ENCODE measurements at regions not wholly inside any gene's neighbourhood (a gene's known extent, or its start where the extent isn't known, plus 50 kb on each side); places are given as distances from the start of the nearest gene placed in this dataset.
"Not testable (repeated sequence)": the region's sequence is repeated elsewhere in the genome, so short reads cannot be mapped to it uniquely, and the experiment has no call there.

DNA sequence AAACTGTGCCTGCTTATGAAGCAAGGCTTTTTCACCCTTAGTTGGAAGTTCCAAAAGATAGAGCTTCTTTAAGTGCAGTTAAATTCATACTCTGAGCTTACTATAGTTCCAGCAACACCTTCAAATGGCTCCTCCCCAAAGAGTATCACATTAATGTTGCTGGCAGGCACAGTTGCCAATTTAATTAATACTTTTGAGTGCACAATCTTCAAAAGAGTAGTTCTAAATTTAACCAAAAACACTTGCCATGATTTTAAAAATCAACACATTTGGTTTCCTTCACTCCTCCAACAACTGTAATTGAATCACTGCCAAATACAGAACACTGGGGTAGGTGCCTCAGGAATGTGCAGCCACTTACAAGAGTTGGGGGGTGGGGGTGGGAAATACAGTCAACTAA is 150.6 kb upstream of the UBE2E3 start:
- no peak for DNase-seq

DNA sequence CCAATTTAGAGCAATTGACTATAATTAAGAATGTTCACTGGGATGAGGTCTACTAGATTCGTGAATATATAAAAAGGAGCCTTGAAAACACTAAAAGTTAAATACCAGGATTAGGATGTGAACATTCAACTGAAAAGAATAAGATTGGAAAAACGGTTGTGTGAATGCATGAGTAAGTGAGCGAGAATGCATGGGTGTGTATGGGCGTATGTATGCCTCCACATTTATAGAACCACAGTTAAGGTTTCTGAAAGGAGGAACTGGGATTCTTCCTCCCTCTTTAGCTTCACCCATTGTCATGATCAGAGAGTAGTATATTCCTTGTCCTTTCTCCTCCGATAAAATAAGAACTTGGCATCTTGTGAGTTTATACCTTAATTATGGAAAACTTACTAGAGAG is 151.1 kb upstream of the UBE2E3 start:
- DNase-seq: no peak

DNA sequence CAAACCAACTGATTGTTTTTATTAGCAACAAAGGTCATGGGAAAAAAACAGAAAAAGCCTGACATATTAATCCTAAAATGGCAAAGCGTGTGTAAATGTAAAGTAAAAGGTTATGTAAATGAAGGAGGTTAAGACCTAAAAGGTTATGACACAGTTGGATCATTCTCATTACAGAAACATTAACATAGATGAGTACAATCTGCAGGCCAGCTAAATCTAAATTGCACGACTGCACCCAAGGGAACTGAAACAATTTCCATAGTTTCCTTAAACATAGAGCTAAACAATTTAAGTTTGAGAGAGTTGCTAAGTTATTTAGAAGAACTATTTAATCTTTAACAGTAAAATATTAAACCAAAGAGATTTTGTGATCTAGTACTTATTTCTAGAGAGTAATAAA is 151.6 kb upstream of the UBE2E3 start:
- DNase-seq: no peak

DNA sequence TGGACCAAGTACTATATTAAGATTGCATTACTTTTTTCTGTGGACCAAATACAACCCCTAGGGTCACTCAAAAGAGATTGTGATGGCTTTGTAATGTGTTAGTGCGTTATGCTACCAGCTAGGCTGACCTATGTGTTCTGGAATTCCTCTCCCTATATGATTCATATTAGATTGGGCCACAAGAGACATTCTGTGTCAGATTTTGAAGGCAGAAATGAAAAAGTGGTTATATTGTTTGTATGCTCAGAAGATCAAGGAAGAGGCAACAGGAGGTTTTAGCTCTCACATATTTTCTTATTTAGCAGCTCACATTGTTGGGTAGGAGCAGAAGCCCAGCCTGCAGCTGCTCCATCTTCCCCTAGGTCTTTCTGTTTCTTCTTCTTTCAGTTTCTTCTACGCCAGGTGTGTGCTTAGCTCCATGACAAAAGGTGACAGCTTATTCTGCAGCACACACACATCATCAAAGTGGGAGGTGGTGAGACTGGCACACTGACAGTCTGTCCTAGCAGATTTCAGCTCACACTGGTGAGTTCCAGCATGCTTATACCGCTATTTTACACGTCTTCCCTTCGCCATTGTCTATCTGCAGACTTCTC is 156.8 kb upstream of the UBE2E3 start:
- no peak for DNase-seq

DNA sequence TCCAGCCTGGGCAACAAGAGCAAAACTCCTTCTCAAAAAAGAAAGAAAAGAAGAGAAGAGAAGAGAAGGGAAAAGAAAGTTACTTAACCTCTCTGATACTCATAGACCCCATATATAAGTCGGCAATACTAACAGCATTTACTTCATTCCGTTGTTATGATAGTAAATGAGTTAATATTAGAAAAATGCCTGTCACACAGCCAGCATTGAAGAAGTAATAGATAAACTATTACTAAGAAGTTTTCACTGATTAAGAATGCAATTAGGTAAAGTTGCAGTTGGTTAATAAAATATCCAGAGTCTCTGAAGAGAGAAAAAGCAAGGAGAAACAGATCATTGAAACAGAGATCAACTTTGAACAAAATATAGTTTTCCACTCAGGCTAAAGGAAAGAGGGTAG is 161.3 kb upstream of the UBE2E3 start:
- DNase-seq: no peak

DNA sequence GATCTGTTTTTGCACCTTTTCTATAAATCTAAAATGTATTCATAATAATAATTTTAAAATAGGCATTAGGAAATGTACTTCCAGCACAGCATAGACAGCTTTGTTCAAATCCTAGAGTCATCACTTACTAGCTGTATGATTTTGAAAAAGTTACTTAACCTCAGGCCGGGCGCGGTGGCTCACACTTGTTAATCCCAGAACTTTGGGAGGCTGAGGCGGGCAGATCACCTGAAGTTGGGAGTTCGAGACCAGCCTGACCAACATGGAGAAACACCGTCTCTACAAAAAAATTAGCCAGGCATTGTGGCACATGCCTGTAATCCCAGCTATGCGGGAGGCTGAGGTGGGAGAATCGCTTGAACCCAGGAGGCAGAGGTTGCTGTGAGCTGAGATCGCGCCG is 161.7 kb upstream of the UBE2E3 start:
- DNase-seq: not testable (repeated sequence)

DNA sequence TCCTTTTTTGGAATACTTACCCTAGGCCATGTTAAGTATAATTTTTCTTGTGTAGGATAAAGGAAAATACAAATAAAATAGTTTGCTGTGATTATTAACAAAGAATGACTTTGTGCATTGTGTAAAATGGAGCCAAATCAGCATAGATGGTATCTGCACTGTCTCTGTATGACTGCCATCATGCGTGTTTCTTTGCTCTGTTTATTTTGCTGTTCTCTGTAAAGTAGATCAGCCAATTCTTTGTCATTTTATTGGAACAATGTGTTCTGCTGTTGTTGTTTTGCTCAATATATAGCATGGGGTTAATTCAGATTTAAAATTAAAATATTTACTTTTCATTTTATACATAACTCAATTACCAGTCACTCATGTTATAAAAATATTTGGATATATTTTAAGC is 181.3 kb upstream of the UBE2E3 start:
- DNase-seq: no peak

DNA sequence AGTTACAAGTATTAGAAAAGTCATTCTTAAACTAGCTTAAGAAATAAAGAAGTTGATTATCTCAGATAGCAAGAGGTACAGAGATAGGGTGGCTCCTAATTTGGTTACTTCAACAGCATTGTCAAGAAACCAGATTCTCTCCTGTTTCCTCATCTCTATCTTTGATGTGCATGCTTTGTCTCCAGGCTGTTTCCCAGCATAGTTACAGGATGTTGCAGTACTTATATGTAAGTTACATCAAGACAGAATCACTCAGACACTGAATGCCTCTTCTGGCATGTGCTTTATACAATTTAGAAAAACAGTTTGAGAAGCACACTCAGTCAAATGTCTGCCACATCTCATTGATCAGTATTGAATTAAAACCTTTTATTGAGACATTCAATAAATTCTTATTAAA is 189.5 kb upstream of the UBE2E3 start:
- DNase-seq: no peak

DNA sequence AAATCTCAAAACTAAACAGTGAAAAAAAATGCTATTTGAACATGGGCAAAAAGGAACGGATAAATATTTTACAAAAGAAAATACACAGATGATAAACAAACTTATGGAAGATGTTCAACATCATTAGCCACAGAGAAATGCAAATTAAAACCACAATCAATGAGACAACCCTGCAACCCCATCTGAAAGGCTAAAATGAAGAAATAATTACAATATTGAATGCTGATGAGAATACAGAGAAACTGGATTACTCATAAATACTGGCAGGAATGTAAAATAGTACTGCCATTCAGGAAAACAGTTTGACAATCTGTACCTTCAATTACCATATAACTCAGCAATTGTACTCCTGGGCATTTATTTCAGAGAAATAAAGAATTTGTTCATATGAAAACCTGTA is 193.1 kb upstream of the UBE2E3 start:
- no peak for DNase-seq

DNA sequence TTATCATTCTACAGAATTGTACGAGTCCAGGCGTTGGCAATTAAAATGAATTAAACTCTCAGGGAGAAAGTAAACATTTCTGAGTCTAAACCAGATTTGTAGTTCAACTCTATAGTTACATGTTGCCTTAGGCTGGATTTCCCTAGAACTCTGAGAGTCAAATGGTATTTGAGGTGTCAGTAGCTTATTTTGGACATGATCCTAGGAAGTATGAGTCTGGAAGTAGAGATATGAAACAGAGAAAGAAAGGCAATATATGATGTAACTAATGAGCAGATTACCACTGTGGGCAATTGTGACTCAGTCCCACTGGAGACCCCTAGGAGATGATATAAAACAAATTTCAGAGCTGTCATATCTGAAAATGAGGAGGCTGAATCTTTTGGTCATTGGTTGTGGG is 199.1 kb upstream of the UBE2E3 start:
- DNase-seq: no peak

DNA sequence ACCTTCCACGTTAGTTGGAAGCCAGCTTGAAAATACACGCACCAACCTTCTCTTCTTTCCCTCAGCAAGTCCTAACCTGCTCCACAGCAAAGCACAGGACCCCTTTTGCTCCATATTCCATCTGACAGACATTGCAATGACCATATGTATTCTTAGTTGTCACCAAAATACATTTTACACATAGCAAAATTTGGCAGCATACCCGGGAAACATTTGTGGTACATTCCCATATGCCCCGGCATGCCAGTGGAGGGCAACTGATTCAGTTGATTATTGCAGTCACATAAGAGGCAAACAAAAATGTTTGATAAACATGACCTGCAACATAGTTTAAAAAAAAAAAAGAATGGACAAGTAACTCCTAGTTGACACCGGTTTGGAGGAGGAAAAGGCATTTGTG is 202.1 kb upstream of the UBE2E3 start:
- no peak for DNase-seq

DNA sequence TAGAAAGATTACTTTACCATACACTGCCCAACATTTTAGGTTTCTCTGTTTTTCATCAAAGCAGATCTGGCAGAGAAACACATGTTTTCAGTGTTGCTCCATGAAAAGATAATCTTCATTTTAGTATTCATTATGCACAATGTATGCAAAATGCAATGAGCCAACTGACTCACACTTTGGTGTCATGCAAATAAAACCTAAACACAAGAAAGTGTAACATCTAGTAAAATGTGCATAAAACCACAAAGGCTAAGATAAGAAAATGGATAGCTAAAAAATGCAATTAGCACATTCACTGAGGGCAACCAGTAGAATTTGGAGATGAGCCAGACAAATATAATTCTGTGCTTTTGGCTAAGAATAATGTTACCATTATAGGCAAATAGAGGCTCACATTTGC is 203.5 kb upstream of the UBE2E3 start:
- no peak for DNase-seq

DNA sequence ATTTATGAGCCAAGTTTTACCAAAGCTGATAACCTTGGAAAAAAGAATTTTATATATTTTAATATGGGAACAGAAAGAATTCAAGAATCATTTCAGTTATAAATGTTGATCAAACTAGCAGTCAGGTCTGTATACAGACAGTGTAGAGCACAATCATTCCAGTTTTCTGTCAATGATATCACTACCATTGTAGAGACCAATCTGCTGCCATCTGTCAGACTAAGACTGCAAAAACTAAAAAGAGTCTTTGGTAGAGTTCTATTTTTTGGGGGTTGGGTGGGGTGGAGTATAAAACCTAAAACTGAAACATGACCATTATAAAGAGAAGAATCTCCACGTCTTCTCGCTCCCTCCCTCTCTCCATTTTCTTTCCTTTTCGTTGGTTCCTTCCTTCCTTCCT is 204.7 kb upstream of the UBE2E3 start:
- no peak for DNase-seq

DNA sequence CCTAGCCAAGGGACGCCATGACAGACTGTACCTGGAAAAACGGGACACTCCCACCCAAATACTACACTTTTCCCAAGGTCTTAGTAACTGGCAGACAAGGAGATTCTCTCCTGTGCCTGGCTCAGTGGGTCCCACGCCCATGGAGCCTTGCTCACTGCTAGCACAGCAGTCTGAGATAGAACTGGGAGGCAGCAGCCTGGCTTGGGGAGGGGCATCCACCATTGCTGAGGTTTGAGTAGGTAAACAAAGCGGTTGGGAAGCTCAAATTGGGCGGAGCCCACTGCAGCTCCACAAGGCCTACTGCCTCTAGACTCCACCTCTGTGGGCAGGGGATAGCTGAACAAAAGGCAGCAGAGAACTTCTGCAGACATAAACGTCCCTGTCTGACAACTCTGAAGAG is 215.1 kb upstream of the UBE2E3 start:
- not testable (repeated sequence) for DNase-seq

DNA sequence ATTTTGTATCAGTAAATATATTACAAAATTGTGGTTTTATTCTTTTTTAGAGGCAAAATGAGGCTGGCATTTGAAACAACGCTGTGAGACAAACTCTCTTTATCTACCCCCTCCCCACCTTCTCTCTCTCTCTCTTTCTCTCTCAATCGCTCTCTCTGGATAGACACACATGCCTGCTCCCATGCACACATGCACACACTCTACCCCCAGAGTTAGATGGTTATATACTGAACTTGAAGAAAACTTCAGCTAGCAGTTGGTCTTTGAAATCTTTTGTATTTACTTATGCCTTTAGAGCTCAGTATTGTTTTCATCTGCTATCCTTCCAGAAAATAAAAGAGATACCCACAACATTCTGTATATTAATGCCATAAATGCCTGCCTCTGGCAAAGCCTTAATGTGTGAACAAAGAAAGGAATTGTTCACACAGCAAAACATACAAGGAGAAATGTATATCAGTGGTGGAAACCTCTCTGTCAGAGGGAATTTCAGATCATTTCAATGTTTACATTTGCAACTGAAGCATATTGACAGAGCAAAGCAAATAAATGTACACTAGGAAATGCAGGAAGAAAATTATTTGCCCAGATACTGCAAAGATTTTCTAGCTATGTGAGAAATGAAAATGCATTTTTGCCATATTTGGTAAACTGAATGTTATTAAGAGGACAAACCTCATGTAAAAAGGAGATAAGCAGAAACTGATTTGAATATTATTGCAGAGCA is 217.0 kb upstream of the UBE2E3 start:
- DNase-seq: no peak

DNA sequence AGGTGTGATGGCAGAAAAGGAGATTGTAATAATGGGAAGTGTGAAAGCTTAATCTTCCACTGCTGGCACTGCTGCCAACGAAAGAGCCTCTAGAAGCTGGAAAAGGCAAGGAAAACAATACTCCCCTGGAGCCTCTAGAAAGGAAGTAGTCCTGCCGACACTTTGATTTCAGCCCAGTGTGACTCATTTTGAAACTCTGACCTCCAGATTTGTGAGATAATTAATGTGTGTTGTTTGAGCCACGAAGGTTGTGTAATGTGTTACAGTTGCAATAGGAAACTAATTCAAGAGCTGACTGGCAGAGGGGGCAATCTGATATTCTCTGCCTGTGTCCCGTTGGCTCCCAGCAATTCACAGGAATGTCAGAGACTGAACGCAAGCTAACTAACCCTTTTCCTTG is 219.2 kb upstream of the UBE2E3 start:
- DNase-seq: no peak

DNA sequence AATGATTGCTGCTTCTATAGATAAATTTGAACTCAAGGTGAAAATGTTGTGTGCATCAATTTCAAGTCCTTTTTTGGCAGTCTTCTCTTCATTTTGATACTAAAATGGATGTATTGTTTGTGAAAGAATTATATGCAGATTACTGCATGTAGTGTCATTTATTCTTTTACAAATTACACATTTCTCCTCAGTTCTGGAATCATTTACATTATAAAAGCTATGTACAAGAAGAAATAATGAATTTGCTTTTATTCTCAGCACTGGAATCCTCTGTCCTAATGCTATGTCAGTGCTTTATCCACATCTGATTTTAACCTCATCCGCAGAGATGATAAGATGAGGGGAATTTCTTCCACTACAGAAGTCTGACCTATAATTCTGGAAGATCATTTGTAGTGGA is 220.8 kb upstream of the UBE2E3 start:
- DNase-seq: no peak

DNA sequence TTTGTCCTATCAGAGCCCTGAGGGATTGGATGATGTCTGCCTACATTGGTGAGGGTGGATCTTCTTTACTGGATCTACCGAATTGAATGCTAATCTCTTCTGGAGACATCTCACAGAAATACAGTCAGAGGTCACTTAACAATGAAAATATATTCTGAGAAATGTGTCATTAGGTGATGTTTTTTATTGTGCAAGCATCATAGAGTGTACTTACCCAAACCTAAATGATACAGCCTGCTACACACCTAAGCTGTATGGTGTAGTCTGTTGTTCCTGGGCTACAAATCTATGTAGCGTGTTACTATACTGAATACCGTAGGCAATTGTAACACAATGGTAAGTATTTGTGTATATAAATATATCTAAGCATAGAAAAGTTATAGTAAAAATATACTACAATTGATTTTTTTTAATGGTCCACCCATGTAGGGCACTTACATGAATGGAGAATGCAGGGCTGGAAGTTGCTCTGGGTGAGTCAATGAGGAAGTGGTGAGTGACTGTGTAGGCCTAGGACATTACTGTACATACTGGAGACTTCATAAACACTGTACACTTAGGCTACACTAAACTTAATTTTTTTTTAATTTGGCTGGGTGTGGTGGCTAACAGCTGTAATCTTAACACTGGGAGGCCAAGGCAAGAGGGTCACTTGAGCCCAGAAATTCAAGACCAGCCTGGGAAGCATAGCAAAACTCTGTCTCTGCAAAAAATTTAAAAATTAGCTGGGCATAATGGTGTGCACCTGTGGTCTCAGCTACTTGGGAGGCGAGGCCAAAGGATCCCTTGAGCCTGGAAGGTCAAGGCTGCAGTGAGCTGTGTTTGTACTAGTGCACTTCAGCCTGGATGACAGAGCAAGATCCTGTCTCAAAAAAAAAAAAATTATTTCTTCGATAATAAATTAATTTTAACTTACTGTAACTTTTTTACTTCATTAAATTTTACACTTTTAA is 226.3 kb upstream of the UBE2E3 start:
- DNase-seq: no peak

DNA sequence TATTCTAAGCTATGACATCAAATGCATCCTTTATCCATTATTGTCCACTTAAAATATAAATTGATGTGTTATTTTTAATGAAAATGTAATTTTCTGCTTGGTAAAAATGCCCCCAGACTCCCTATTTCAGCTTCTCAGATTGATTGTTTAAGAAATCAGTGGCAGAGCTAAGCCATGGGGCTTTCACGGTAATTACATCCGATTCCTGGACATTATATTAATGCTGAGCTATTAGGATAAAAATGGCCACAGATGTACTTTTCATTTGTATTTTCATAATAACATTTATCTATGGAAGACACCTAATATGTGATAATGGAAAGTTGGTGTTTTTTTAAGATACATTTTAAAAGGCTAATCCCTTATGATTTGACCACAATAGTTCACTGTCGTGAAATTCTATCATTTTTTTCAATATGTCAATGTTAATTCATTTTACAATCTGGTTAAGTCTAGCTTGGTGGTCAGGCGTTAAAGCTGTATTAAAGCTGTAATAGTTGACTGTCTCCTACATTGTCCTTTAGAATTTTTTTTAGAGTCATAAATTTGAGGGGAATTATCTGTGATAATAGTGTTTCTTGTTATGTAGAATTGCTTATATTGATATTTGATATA is 229.0 kb upstream of the UBE2E3 start:
- DNase-seq: no peak

DNA sequence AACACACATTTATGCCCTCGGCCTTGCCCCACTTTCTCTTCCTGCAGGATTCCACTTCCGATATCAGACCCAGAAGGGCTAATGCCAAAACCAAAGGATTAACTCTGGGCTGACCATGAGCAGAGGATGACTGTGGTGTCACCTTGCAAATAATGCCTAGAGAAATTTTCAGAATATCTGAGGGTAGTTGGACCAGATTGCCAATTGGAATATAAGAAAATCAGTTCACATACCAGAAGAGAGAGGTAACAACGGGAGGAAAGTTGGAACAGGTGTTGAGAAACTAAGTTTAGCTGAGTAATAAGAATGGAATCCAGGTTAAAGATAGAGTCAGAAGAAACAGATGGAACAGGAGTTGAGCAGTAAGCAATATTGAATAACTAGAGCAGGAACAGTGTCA is 232.7 kb upstream of the UBE2E3 start:
- DNase-seq: no peak

DNA sequence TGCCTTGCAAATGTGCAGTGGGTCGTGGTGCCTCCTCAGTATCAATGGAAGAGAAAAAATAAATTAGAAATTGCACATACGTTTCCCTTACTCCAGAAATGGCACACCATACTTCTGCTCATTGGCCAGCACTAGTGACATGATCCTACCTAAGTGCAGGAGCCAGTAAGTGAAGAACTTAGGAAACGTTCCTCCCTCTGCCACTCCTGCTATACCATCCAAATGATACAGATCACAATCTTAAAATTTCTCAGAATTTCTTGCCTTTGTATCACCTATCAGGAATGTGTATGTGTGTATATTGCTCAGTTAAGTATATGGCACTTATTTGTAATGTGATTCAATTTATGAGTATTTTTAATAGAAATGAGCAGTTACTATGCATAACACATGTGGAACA is 237.0 kb upstream of the UBE2E3 start:
- DNase-seq: no peak

DNA sequence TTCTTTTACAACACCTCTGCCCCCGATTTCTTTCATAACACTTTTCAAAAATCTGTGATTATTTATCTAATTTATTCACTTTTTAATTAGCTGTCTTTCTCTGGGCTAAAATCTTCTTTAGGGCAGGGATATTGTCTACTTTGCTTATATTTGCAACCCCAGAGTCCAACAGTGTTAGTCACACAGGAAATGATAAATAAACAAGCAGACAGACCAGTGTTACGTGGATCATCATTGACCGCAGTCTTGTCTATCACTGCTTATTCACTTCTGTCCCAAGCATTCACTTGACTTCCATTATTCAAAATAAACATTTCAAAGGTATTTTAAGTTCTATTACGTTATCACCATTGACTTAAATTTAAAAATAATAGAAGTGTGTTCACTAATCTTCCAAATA is 237.6 kb upstream of the UBE2E3 start:
- DNase-seq: no peak

Measured in amygdala (tissue), 56 donors.